Activated CD4-positive, alpha-beta T cell treated with anti-CD3 and anti-CD28 coated beads, Interleukin-2, amount 10 ng/mL, durations not matched to agents 7 days and 5 days (primary cell): ENCODE measurements at regions not wholly inside any gene's neighbourhood (a gene's known extent, or its start where the extent isn't known, plus 50 kb on each side); places are given as distances from the start of the nearest gene placed in this dataset.

Experiments
- CTCF ChIA-PET: fragments of 350-600 bp; sonication (Branson Sonifier 250); formaldehyde crosslinking; loops from one replicate; lab custom pipeline; 2021; ENCODE audit warnings: antibody characterized with exemption; lab: Charles Lee
- POLR2A ChIA-PET: fragments of 350-600 bp; sonication (Branson Sonifier 250); formaldehyde crosslinking; loops from one replicate; lab custom pipeline; 2021; ENCODE audit warnings: antibody characterized with exemption; lab: Charles Lee
- DNase-seq: peaks from one replicate; pipeline ENCODE4 v3.0.0-alpha.2; 2020
- H3K27ac Mint-ChIP-seq: one replicate; pipeline ENCODE4 v1.8.0; 2021; ENCODE audit warnings: mild to moderate bottlenecking, moderate library complexity, mixed read lengths
- H3K27me3 Mint-ChIP-seq: one replicate; pipeline ENCODE4 v1.8.0; 2021; ENCODE audit warnings: mixed read lengths
- H3K36me3 Mint-ChIP-seq: one replicate; pipeline ENCODE4 v1.8.0; 2021; ENCODE audit warnings: low read depth, mixed read lengths
- H3K4me1 Mint-ChIP-seq: one replicate; pipeline ENCODE4 v1.8.0; 2021; ENCODE audit warnings: mixed read lengths
- H3K4me3 Mint-ChIP-seq: one replicate; pipeline ENCODE4 v1.8.0; 2021; ENCODE audit warnings: mild to moderate bottlenecking, moderate library complexity, mixed read lengths
- H3K9me3 Mint-ChIP-seq: one replicate; pipeline ENCODE4 v1.8.0; 2021; ENCODE audit warnings: mixed read lengths

- H3K4me1 Mint-ChIP-seq, result peaks cover 2% of the 10 kb centered on the region
- no peaks in the 10 kb centered on the region for H3K36me3 Mint-ChIP-seq
- ChIA-PET POLR2A (no interaction called here), CTCF (interaction anchor here (0.6 to 0.7 kb wide), 2 partner anchors 105 to 582 kb away, joined by 3 to 4 read pairs; no protein-coding TSS in a partner anchor)
- no peak overlapping the region for H3K27ac Mint-ChIP-seq
- H3K27me3 Mint-ChIP-seq, result no peaks in the 10 kb centered on the region
- DNase-seq, result no peak
- no peaks in the 10 kb centered on the region for H3K9me3 Mint-ChIP-seq
- H3K4me3 Mint-ChIP-seq, result no peak overlapping the region
Measured at GRCh38 chr9:85262333-85262732, 479.4 kb downstream of the AGTPBP1 start.

- POLR2A ChIA-PET, result no interaction called here
- CTCF ChIA-PET, result no interaction called here
- DNase-seq, result no peak
- Mint-ChIP-seq H3K9me3 (no peaks in the 10 kb centered on the region), H3K36me3 (no peaks in the 10 kb centered on the region), H3K4me3 (no peak overlapping the region), H3K4me1 (peaks cover 2% of the 10 kb centered on the region), H3K27me3 (no peaks in the 10 kb centered on the region), H3K27ac (no peak overlapping the region)
Measured at GRCh38 chr9:85260275-85260845, 481.4 kb downstream of the AGTPBP1 start.

GRCh38 chr9:85258823-85259370, 482.9 kb downstream of the AGTPBP1 start:
- peak; percentile 15 for DNase-seq
- Mint-ChIP-seq H3K9me3 (no peaks in the 10 kb centered on the region), H3K4me1 (peaks cover 2% of the 10 kb centered on the region)

GRCh38 chr9:85258236-85258635, 483.5 kb downstream of the AGTPBP1 start:
- POLR2A ChIA-PET, result no interaction called here
- no peak for DNase-seq
- Mint-ChIP-seq H3K36me3 (no peaks in the 10 kb centered on the region), H3K27ac (no peak overlapping the region), H3K9me3 (no peaks in the 10 kb centered on the region), H3K4me1 (peaks cover 2% of the 10 kb centered on the region), H3K27me3 (no peaks in the 10 kb centered on the region), H3K4me3 (no peak overlapping the region)
- CTCF ChIA-PET, result no interaction called here

More at GRCh38 chr9:85258823-85259370, 482.9 kb downstream of the AGTPBP1 start:
- ChIA-PET POLR2A (no interaction called here), CTCF (no interaction called here)
- H3K4me3 Mint-ChIP-seq, result no peak overlapping the region
- H3K27me3 Mint-ChIP-seq, result no peaks in the 10 kb centered on the region
- H3K27ac Mint-ChIP-seq, result no peak overlapping the region
- no peaks in the 10 kb centered on the region for H3K36me3 Mint-ChIP-seq

- Mint-ChIP-seq H3K27me3 (no peaks in the 10 kb centered on the region), H3K36me3 (no peaks in the 10 kb centered on the region), H3K27ac (no peak overlapping the region), H3K4me3 (no peak overlapping the region), H3K4me1 (no peaks in the 10 kb centered on the region), H3K9me3 (no peaks in the 10 kb centered on the region)
- POLR2A ChIA-PET, result no interaction called here
- CTCF ChIA-PET, result no interaction called here
- no peak for DNase-seq
Measured at GRCh38 chr9:85249313-85249621, 492.5 kb downstream of the AGTPBP1 start.

- no peaks in the 10 kb centered on the region for H3K4me1 Mint-ChIP-seq
- H3K9me3 Mint-ChIP-seq, result no peaks in the 10 kb centered on the region
- CTCF ChIA-PET, result no interaction called here
- no peak overlapping the region for H3K27ac Mint-ChIP-seq
- H3K36me3 Mint-ChIP-seq, result no peaks in the 10 kb centered on the region
- DNase-seq, result no peak
- POLR2A ChIA-PET, result no interaction called here
- no peak overlapping the region for H3K4me3 Mint-ChIP-seq
- H3K27me3 Mint-ChIP-seq, result no peaks in the 10 kb centered on the region
Measured at GRCh38 chr9:85248514-85249312, 493.0 kb downstream of the AGTPBP1 start.

- H3K36me3 Mint-ChIP-seq, result no peaks in the 10 kb centered on the region
- H3K4me3 Mint-ChIP-seq, result no peak overlapping the region
- DNase-seq, result no peak
- H3K27ac Mint-ChIP-seq, result no peak overlapping the region
- POLR2A ChIA-PET, result no interaction called here
- no peaks in the 10 kb centered on the region for H3K9me3 Mint-ChIP-seq
- H3K27me3 Mint-ChIP-seq, result no peaks in the 10 kb centered on the region
- no peaks in the 10 kb centered on the region for H3K4me1 Mint-ChIP-seq
- CTCF ChIA-PET, result no interaction called here
Measured at GRCh38 chr9:85246541-85246940, 495.2 kb downstream of the AGTPBP1 start.

GRCh38 chr9:85244856-85245255, 496.9 kb downstream of the AGTPBP1 start:
- DNase-seq, result no peak
- Mint-ChIP-seq H3K27ac (no peak overlapping the region), H3K27me3 (no peaks in the 10 kb centered on the region), H3K4me3 (no peak overlapping the region), H3K9me3 (no peaks in the 10 kb centered on the region), H3K4me1 (no peaks in the 10 kb centered on the region), H3K36me3 (no peaks in the 10 kb centered on the region)
- ChIA-PET CTCF (no interaction called here), POLR2A (no interaction called here)

GRCh38 chr9:85243977-85244376, 497.8 kb downstream of the AGTPBP1 start:
- Mint-ChIP-seq H3K36me3 (no peaks in the 10 kb centered on the region), H3K27ac (no peak overlapping the region), H3K9me3 (no peaks in the 10 kb centered on the region), H3K4me1 (no peaks in the 10 kb centered on the region), H3K27me3 (peaks cover 2% of the 10 kb centered on the region), H3K4me3 (no peak overlapping the region)
- no peak for DNase-seq
- ChIA-PET POLR2A (no interaction called here), CTCF (no interaction called here)

- ChIA-PET CTCF (no interaction called here), POLR2A (no interaction called here)
- DNase-seq, result no peak
- no peaks in the 10 kb centered on the region for H3K36me3 Mint-ChIP-seq
- no peak overlapping the region for H3K4me3 Mint-ChIP-seq
- H3K4me1 Mint-ChIP-seq, result no peaks in the 10 kb centered on the region
- H3K27me3 Mint-ChIP-seq, result peaks cover 3% of the 10 kb centered on the region
- no peaks in the 10 kb centered on the region for H3K9me3 Mint-ChIP-seq
- no peak overlapping the region for H3K27ac Mint-ChIP-seq
Measured at GRCh38 chr9:85237478-85237877, 504.3 kb downstream of the AGTPBP1 start.

- DNase-seq, result no peak
- Mint-ChIP-seq H3K27me3 (peaks cover 2% of the 10 kb centered on the region), H3K36me3 (no peaks in the 10 kb centered on the region), H3K27ac (no peak overlapping the region), H3K4me1 (no peaks in the 10 kb centered on the region), H3K4me3 (no peak overlapping the region), H3K9me3 (no peaks in the 10 kb centered on the region)
- CTCF ChIA-PET, result no interaction called here
- POLR2A ChIA-PET, result no interaction called here
Measured at GRCh38 chr9:85230081-85230480, 511.7 kb downstream of the AGTPBP1 start.

- Mint-ChIP-seq H3K4me3 (no peak overlapping the region), H3K27me3 (peaks cover 2% of the 10 kb centered on the region), H3K4me1 (no peaks in the 10 kb centered on the region), H3K36me3 (no peaks in the 10 kb centered on the region), H3K9me3 (no peaks in the 10 kb centered on the region), H3K27ac (no peak overlapping the region)
- POLR2A ChIA-PET, result no interaction called here
- CTCF ChIA-PET, result no interaction called here
- DNase-seq, result no peak
Measured at GRCh38 chr9:85228111-85228855, 513.5 kb downstream of the AGTPBP1 start.

- H3K27ac Mint-ChIP-seq, result no peak overlapping the region
- DNase-seq, result no peak
- ChIA-PET CTCF (no interaction called here), POLR2A (no interaction called here)
- H3K36me3 Mint-ChIP-seq, result no peaks in the 10 kb centered on the region
- H3K4me3 Mint-ChIP-seq, result no peak overlapping the region
- no peaks in the 10 kb centered on the region for H3K9me3 Mint-ChIP-seq
- no peaks in the 10 kb centered on the region for H3K4me1 Mint-ChIP-seq
- H3K27me3 Mint-ChIP-seq, result no peaks in the 10 kb centered on the region
Measured at GRCh38 chr9:85225180-85225579, 516.6 kb downstream of the AGTPBP1 start.
